HCT116 (cell line): ENCODE measurements at regions not wholly inside any gene's neighbourhood (a gene's known extent, or its start where the extent isn't known, plus 50 kb on each side); places are given as distances from the start of the nearest gene placed in this dataset.
"Not testable (repeated sequence)": the region's sequence is repeated elsewhere in the genome, so short reads cannot be mapped to it uniquely, and the experiment has no call there.

ENCODE experiments used
- ATAC-seq: fragments of 200-7000 bp; cut with Tn5 transposase; 2 replicates; pipeline ENCODE4 v1.9.1; 2020; ENCODE audit warnings: mild to moderate bottlenecking, moderate library complexity
- BruUV-seq: library from RNA; stranded (reverse); fragments of 400-500 nt; replicated peaks from 2 replicates; lab custom pipeline; 2021; lab: Mats Ljungman, UMichigan
- CTCF ChIA-PET: fragments of 300-600 bp; sonication (Branson Sonifier 250); formaldehyde crosslinking; loops from one replicate; lab custom pipeline; 2021; ENCODE audit warnings: antibody characterized with exemption; lab: Charles Lee
- POLR2A ChIA-PET: fragments of 300-600, 350-600 bp; sonication (Branson Sonifier 250); formaldehyde crosslinking; loops from one replicate; lab custom pipeline; 2021; ENCODE audit warnings: antibody characterized with exemption; lab: Charles Lee
- RAD21 ChIA-PET, 2 experiments: fragments of 300-600 bp; sonication (Branson Sonifier 250); formaldehyde crosslinking; loops; one replicate each; lab custom pipeline; 2023; ENCODE audit warnings: low total read pairs in 2 of 2; ENCODE audit not compliant: uncharacterized antibody in 2 of 2, unreplicated experiment in 2 of 2, low non-redundant PET in 1 of 2; lab: Charles Lee
- DNase-seq: peaks from one replicate; pipeline ENCODE4 v3.0.0-alpha.2; 2010; ENCODE audit warnings: low read depth, low spot score
- H2AFZ ChIP-seq: fragments of 200-600 bp; shearing (Covaris generic), sonication (generic); 2 replicates; pipeline ENCODE4 v1.6.1; 2017; ENCODE audit warnings: low read depth, mixed run types, mixed read lengths, antibody characterized with exemption, low read length; ENCODE audit not compliant: poor library complexity, severe bottlenecking
- H3K27ac ChIP-seq: 2 replicates; pipeline ENCODE4 v1.5.1; 2012; ENCODE audit warnings: low read depth, low read length
- H3K27me3 ChIP-seq: fragments of 200-600 bp; sonication (generic); 2 replicates; pipeline ENCODE4 v1.6.1; 2016; ENCODE audit warnings: mixed run types, low read length, mixed read lengths; ENCODE audit not compliant: insufficient read depth
- H3K36me3 ChIP-seq, 2 experiments: fragments of 200-500 bp in 1 of 2; fragments of 200-600 bp in 1 of 2; sonication (Bioruptor generic) in 1 of 2; sonication (generic) in 1 of 2; 2 replicates each; pipeline versions ENCODE4 v1.5.1 to v1.6.1; 2014 to 2016; ENCODE audit warnings: low read length in 2 of 2, inconsistent platforms in 1 of 2, mixed read lengths in 1 of 2, mixed run types in 1 of 2; ENCODE audit not compliant: insufficient read depth in 2 of 2, control insufficient read depth in 1 of 2
- H3K4me1 ChIP-seq, 2 experiments: fragments of 200-600 bp in 1 of 2; sonication (generic) in 1 of 2; 2 replicates each; pipeline versions ENCODE4 v1.5.1 to v1.6.1; 2012 to 2017; ENCODE audit warnings: low read length in 2 of 2, inconsistent platforms in 1 of 2, mild to moderate bottlenecking in 1 of 2, mixed read lengths in 1 of 2, mixed run types in 1 of 2, moderate library complexity in 1 of 2; ENCODE audit not compliant: insufficient read depth in 2 of 2, control insufficient read depth in 1 of 2
- H3K4me2 ChIP-seq: fragments of 200-600 bp; sonication (generic); 2 replicates; pipeline ENCODE4 v1.6.1; 2017; ENCODE audit warnings: mixed run types, low read length, mixed read lengths
- H3K4me3 ChIP-seq, 2 experiments: fragments of 200-600 bp in 1 of 2; sonication (generic) in 1 of 2; replicated peaks in 1 of 2; 2 replicates each; pipeline ENCODE4 v1.5.1; 2011 to 2016; ENCODE audit warnings: low read length in 2 of 2, control low read depth in 1 of 2, low read depth in 1 of 2, mild to moderate bottlenecking in 1 of 2, mixed read lengths in 1 of 2, mixed run types in 1 of 2
- H3K79me2 ChIP-seq: fragments of 200-600 bp; sonication (generic); 2 replicates; pipeline ENCODE4 v1.6.1; 2017; ENCODE audit warnings: mild to moderate bottlenecking, mixed run types, low read length, moderate library complexity, mixed read lengths; ENCODE audit not compliant: insufficient read depth
- H3K9ac ChIP-seq: fragments of 200-600 bp; sonication (generic); 2 replicates; pipeline ENCODE4 v1.6.1; 2016; ENCODE audit warnings: low read length, mixed read lengths
- H3K9me2 ChIP-seq: fragments of 200-600 bp; sonication (generic), shearing (Covaris generic); 2 replicates; pipeline ENCODE4 v1.6.1; 2017; ENCODE audit warnings: mixed run types, mild to moderate bottlenecking, moderate library complexity; ENCODE audit not compliant: insufficient read depth
- H3K9me3 ChIP-seq, 2 experiments: fragments of 200-500 bp in 1 of 2; fragments of 200-600 bp in 1 of 2; sonication (Bioruptor generic) in 1 of 2; sonication (generic) in 1 of 2; 2 replicates each; pipeline ENCODE4 v1.6.1; 2014 to 2017; ENCODE audit warnings: low read length in 2 of 2, mixed read lengths in 2 of 2, inconsistent platforms in 1 of 2, low read depth in 1 of 2, mild to moderate bottlenecking in 1 of 2, mixed run types in 1 of 2, moderate library complexity in 1 of 2; ENCODE audit not compliant: control insufficient read depth in 1 of 2, insufficient read depth in 1 of 2
- H4K20me1 ChIP-seq: fragments of 200-600 bp; sonication (generic), shearing (Covaris generic); 2 replicates; pipeline ENCODE4 v1.6.1; 2017; ENCODE audit warnings: mixed run types, mild to moderate bottlenecking, moderate library complexity; ENCODE audit not compliant: insufficient read depth
- CBX3 ChIP-seq: IDR thresholded peaks from 2 replicates; pipeline ENCODE4 v1.6.1; 2012; ENCODE audit warnings: low read depth
- CEBPB ChIP-seq: IDR thresholded peaks from 2 replicates; pipeline ENCODE4 v1.6.1; 2012; ENCODE audit warnings: low read depth
- EZH2 ChIP-seq: fragments of 200-600 bp; sonication (generic); IDR thresholded peaks from 2 replicates; pipeline ENCODE4 v1.6.1; 2017; ENCODE audit warnings: antibody characterized with exemption, mixed run types
- FOSL1 ChIP-seq: IDR thresholded peaks from 2 replicates; pipeline ENCODE4 v1.6.1; 2012; ENCODE audit warnings: low read depth
- JUND ChIP-seq: IDR thresholded peaks from 2 replicates; pipeline ENCODE4 v1.6.1; 2012
- POLR2AphosphoS5 ChIP-seq: IDR thresholded peaks from 2 replicates; pipeline ENCODE4 v1.6.1; 2011; ENCODE audit warnings: mild to moderate bottlenecking, low read depth, low read length, moderate library complexity
- RAD21 ChIP-seq: IDR thresholded peaks from 2 replicates; pipeline ENCODE4 v1.6.1; 2012; ENCODE audit warnings: low read depth, mild to moderate bottlenecking
- REST ChIP-seq: IDR thresholded peaks from 2 replicates; pipeline ENCODE4 v1.6.1; 2012; ENCODE audit warnings: low read depth
- SRF ChIP-seq: IDR thresholded peaks from 2 replicates; pipeline ENCODE4 v1.6.1; 2012; ENCODE audit warnings: low read depth
- YY1 ChIP-seq: IDR thresholded peaks from 2 replicates; pipeline ENCODE4 v1.6.1; 2011; ENCODE audit warnings: low read length, low read depth, moderate library complexity, mild to moderate bottlenecking; ENCODE audit not compliant: insufficient replicate concordance; ENCODE audit errors: extremely low read depth
- ZFX ChIP-seq: fragments of 450-650 bp; IDR thresholded peaks from 2 replicates; pipeline ENCODE4 v1.6.1; 2017
- ZNF274 ChIP-seq: fragments of 200-500 bp; sonication (Bioruptor generic); IDR thresholded peaks from 2 replicates; pipeline ENCODE4 v1.6.1; 2014; ENCODE audit warnings: mild to moderate bottlenecking, low read depth, low read length, inconsistent platforms
- intact Hi-C: fragments of 100-400 bp; cut with micrococcal nuclease; formaldehyde crosslinking; loops from 2 replicates; pipeline ENCODE4 v1.10.0; 2022

GRCh38 chr1:8120693-8121260, 94.7 kb upstream of the ERRFI1 start:
- Histone ChIP-seq H3K27me3 (no peaks in the 10 kb centered on the region), H3K4me1 (peaks cover 80 to 90% of the 10 kb centered on the region in 2 experiments), H2AFZ (no peak overlapping the region), H3K4me3 (peak overlapping the region in 1 of 2 experiments; percentile 15; a peak in 1 of 4 replicates), H3K4me2 (peak overlapping the region; percentile 63), H3K9me2 (no peaks in the 10 kb centered on the region), H3K36me3 (no peaks in the 10 kb centered on the region), H3K9me3 (no peaks in the 10 kb centered on the region), H3K27ac (peak overlapping the region; percentile 99), H3K79me2 (no peaks in the 10 kb centered on the region), H4K20me1 (no peaks in the 10 kb centered on the region), H3K9ac (peak overlapping the region; percentile 61)
- BruUV-seq, result TSS peak; percentile 83
- peak; percentile 21 for ATAC-seq
- intact Hi-C loops, result loop anchor here (1.0 kb wide), 1 partner anchor 74 kb away; no protein-coding TSS in a partner anchor
- CTCF ChIA-PET, result interaction anchor here (0.6 to 2.2 kb wide), 3 partner anchors 9 to 193 kb away, joined by 3 to 6 read pairs (median 3); no protein-coding TSS in a partner anchor
- TF ChIP-seq FOSL1, result no peak
- no peak for TF ChIP-seq YY1
- TF ChIP-seq RAD21, result no peak
- TF ChIP-seq CBX3, result no peak
- no peak for TF ChIP-seq JUND
- no peak for TF ChIP-seq ZNF274
- TF ChIP-seq ZFX, result no peak
- no peak for TF ChIP-seq EZH2
- TF ChIP-seq REST, result no peak
- TF ChIP-seq POLR2AphosphoS5, result no peak
- TF ChIP-seq CEBPB, result no peak
- no peak for TF ChIP-seq SRF
- RAD21 ChIA-PET, result interaction anchor here (0.9 to 1.6 kb wide), 8 partner anchors 23 to 92 kb away, joined by 3 to 8 read pairs (median 4); no protein-coding TSS in a partner anchor
- POLR2A ChIA-PET, result interaction anchor here (1.0 to 5.3 kb wide), 15 partner anchors 12 to 93 kb away, joined by 3 to 61 read pairs (median 5); no protein-coding TSS in a partner anchor
- DNase-seq, result no peak

DNA sequence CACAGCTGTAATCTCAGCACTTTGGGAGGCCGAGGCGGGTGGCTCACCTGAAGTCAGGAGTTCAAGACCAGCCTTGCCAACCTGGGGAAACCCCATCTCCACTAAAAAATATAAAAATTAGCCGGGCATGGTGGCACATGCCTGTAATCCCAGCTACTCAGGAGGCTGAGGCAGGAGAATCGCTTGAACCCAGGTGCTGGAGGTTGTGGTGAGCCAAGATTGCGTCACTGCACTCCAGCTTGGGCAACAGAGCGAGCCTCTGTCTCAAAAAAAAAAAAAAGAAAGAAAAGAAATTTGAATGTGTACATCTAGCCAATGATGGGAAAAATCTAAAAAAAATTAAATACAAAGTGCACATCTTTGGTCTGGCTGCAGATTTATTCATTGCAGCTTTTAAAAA, 92.6 kb upstream of the ERRFI1 start:
- H3K27me3 ChIP-seq, BruUV-seq, H3K79me2 ChIP-seq, DNase-seq, H4K20me1 ChIP-seq, H3K9me3 ChIP-seq, CTCF ChIA-PET, H3K9me2 ChIP-seq, H3K4me3 ChIP-seq, H3K36me3 ChIP-seq, RAD21 ChIA-PET, intact Hi-C loops, H2AFZ ChIP-seq, ATAC-seq: not testable (repeated sequence)
- peaks cover 96 to 100% of the 10 kb centered on the region in 2 experiments for H3K4me1 ChIP-seq
- peak overlapping the region; percentile 61 for H3K9ac ChIP-seq
- POLR2A ChIA-PET, result interaction anchor here (0.6 to 2.0 kb wide), 8 partner anchors 12 to 75 kb away, joined by 3 to 8 read pairs (median 5); no protein-coding TSS in a partner anchor
- H3K27ac ChIP-seq, result peak overlapping the region; percentile 99
- H3K4me2 ChIP-seq, result peak overlapping the region; percentile 71
